HL-60/S4 (cell line): ENCODE measurements at regions not wholly inside any gene's neighbourhood (a gene's known extent, or its start where the extent isn't known, plus 50 kb on each side); places are given as distances from the start of the nearest gene placed in this dataset.
"Not testable (repeated sequence)": the region's sequence is repeated elsewhere in the genome, so short reads cannot be mapped to it uniquely, and the experiment has no call there.

Source experiments
- in situ Hi-C: fragments of 300-500 bp; cut with MboI; formaldehyde crosslinking; loops from 2 replicates; pipeline ENCODE4 v1.14.3; 2022; ENCODE audit warnings: low sequenced_read_pairs

DNA sequence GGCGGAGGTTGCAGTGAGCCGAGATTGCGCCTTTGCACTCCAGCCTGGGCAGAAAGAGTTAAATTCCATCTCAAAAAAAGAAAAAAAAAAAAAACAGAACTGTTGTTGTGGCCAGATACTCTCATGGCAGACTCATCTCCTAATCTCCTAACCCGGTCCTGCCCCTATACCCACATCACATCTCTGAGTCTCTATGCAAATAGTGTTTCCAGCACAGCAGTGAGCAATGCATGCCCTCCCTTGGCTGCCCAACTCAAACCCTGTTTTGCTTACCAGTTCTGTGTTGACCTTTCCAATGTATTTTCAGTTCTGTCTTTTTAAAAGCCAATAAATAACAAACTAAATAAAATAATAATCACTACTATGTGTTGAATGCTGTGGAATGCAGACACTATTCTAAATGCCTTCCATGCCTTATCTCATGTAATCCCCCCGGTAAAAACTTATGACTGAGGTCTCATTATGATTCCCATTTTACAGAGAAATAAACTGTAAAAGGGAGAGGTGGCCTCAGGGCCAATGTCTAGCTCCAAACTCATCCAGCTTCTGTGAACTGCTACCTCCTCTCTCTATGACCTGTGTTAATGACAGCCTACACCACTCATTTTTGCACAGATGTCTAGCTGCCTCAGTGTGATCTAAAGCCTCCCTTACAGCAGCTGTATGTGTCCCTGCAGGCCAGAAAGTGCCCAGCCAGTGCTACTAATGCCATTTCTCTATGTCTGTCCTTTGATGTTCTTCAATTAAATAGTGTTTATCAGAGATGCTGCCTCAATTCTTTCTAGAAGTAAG lies 289.8 kb downstream of the HS3ST3B1 start:
- in situ Hi-C loops = no loop called here

DNA sequence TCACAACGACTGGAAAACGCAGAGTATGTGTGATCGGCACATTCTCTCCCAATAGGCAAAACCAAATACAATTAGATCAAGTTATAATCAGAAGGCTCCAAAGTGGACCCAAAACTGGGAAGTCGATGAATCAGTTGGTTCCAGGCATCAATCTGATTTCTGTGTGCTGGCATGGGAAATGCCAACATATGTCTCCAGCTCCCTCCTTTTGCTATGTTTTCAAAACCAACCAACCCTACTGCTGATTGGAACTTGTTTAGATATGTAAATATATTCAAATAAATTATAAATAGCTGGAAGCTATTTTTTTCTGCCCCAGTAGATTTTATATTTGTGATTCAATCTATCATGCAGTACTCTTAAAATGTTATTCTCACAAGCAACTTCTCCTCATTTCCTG lies 284.2 kb downstream of the HS3ST3B1 start:
- in situ Hi-C loops = no loop called here

DNA sequence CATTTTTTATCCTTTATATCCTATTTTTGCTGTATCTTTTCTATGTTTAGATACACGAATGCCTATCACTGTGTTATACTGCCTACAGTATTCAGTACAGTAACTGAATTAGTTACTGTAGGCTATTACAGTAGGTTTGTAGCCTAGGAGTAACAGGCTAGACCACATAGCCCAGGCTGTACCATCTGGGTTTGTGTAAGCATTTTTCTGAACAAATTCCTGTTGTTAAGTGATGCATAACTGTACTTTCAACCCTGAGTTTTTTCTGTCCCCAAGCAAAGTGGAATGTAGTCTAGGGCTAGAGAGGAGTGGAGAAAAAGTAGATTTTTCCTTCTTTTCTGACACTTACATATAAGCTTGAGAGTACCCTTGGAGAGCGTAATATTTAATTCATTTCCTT lies 282.1 kb downstream of the HS3ST3B1 start:
- in situ Hi-C loops = no loop called here

DNA sequence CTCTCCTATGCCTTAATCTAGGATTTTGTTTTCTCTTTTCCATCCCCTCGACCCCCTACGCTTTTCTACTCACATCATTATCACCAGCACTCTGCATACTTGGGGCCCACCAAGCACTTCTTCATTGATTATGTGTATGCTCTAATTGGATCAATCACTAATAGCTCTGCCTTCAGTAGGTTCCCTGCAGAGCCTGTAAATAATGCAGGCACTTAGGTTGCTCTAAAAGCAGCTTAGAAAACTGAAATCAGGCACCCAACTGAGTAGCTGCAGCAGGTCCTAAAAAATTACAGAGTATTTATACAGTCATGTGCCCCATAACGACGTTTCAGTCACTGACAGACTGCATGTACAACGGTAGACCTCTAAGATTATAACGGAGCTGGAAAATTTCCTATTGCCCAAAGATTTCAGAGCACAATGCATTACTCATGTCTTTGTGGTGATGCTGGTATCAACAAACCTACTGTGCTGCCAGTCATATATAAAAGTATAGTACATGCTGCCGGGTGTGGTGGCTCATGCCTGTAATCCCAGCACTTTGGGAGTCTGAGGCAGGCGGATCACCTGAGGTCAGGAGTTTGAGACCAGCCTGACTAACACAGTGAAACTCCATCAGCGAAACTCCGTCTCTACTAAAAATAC lies 280.4 kb downstream of the HS3ST3B1 start:
- in situ Hi-C loops = no loop called here

DNA sequence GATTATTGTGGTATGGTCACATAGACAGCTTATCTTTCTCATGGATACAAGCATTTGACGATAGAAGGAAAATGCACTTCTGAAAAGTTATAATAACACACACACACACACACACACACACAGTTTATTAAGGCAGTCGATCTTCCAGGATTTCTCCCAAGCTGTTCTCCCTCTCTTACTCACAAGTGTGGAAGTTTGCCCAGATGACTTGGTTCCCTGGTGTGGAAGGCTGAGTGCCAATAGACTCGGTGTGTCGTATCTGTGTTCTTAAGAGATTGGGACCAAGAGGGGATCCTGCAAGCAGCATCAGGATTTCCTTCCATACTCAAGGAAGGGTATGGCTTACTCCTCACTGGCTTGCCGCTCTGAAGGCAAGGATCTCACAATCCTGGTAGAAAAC lies 279.6 kb downstream of the HS3ST3B1 start:
- in situ Hi-C loops = no loop called here

DNA sequence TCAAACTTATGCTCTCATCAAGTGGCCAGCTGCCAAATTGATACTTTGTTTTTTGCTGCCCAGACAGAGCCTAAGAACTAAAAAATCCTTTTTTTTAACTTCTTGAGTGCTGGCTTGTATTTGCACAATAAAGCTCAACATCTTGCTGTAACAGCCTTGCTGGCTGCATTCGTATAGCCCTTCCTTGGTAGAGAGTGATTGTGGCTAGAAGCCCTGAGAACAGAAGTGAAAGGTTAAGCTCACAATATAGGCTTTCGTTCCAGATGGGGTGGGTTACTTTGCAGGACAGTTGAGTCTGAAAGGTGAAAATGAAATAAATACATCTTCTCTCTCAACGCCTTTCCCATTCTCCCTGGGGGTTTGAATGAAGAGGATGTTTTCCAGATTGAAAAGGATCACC lies 278.8 kb downstream of the HS3ST3B1 start:
- in situ Hi-C loops = no loop called here

DNA sequence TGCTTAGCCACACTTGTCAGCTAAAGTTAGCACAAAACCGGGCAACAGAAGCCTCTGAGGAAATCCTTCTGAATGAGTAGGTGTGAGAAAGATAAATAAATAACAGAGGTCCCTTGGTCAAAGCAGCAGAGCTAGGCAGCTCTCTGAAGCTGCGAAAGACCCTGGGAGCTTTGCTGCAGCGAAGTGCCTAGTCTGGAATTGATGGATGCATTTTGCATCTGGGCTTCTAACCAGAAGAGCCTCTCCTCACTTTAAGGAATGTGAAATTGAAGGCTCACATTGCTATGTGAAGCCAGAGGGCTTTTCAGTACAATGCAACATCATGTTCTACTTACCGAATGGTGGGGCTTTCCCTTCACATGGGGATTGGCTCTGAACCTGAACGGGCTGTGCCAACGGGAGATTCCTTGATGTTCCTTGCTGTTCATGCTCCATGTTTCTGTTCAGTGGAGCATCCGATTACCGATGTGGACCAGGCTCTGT lies 274.6 kb downstream of the HS3ST3B1 start:
- in situ Hi-C loops = no loop called here

DNA sequence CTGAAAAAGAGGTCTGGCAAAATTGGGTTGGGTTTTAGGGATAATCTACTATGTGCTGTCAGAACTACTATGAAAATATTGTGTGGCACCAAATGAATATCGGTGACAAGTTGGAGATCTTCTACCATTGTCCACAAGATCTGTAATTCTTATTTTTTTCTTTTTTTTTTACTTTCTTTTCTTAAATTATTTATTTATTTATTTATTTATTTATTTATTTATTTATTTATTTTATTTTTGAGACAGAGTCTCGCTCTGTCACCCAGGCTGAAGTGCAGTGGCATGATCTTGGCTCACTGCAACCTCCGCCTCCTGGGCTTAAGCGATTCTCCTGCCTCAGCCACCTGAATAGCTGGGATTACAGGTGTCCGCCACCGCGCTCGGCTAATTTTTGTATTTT lies 259.4 kb downstream of the HS3ST3B1 start:
- in situ Hi-C loops = not testable (repeated sequence)

DNA sequence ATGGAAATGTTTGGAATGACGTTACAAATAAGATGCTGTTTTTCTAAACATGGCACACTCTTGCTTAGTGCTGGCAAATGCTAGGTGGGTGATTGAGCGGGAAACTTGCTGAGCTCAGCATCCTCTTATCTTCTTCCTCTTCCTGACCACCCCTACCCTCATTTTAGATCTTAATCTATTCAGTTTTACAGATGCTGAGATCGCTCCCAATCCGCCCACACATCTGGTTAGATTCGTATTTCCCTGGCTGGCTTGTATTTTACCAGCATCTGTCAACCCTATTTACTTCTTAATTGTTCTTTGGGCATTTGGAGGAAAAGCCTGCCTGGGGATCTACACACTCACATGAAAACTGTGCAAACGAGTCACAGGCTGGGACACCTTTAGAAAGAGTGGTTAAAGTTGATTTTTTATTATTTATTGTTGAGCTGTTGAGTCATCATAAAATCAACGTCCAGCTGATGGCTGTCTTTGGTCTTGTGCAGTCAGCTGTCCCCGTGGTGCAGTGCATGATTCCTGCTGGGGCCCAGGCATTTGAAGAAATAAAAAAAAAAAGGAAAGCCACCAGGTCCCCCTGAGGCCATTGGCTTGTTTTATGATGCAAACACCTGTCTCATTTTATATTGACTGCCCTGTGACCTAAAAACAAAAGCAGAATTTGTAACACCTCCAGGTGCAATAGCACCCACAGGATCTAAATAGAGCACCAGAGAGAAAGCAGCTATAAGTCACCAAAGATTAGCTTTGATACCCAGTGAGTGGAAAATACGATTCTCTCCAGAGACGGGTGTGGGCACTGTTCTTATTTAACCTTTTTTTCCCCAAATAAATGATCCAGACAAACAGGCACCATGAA lies 258.6 kb downstream of the HS3ST3B1 start:
- in situ Hi-C loops = no loop called here

DNA sequence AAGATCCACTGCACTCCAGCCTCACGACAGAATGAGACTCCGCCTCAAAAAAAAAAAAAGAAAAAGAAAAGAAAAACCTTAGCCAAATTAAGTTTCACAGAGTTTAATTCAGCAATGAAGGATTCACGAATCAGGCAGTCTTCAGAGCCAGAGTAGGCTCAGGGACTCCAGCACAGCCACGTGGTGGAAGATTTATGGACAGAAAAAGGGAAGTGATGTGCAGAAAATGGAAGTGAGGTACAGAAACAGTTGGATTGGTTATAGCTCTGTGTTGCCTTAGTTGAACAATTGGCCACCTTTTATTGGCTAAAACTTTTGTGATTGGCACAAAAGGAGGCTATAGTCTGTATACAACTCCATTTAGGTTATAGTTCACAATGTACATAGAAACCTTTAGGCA lies 256.6 kb downstream of the HS3ST3B1 start:
- in situ Hi-C loops = no loop called here

DNA sequence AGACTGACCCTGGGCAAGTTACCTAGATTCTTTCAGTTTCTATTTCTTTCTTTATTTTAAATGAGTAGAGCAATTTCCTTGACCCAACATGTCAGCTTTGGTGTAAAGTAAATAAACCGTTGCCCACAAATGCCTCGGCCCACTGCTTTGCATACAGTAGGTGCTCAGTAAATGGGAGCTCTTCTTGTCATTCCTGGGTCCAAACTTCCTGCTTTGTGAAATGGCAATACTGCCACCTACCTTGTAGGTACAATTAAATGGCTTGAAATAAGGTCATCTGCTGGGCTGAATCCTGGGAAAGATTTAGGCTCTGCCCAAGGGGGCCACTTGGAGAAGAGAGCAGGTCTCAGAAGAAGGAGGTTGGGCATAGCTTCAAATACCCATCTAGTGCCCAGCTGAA lies 253.0 kb downstream of the HS3ST3B1 start:
- in situ Hi-C loops = no loop called here

DNA sequence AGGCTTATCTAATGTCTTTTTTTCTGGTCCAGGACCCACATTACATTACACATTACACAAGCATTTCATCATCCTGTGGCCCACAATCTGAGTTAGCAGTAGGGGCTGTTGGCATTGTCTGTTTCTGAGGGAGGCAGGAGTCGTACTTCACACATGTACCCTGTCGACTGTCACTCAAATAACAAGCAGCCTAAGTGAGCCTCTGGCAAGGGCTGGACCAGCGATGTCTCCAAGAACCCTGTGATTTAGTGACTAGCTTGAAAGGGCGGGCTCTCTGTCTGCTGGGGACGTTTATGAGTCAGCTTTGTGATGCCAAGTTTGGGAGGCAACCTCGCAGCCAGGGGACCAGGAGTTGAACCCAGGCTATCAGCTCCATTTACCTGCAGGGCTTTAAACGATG lies 251.4 kb downstream of the HS3ST3B1 start:
- in situ Hi-C loops = no loop called here

DNA sequence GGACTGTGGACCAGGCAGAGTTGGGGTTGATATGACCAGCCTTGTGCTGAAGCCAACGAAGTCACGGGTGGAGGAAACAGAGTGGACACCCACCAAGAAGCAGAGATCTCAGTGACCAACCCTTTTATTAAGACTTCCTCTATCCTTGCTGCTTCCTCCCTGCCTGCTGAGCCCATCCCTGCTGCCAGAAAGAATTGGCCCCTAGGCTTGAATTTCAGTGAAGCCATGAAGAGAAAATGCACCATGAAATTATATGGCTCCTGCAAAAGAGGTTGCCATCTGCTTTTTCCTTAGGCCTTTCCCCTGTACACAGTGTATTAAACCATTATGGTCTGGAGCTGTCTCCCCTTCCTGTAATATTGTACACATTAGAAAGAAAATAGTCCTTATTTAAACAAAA lies 246.7 kb downstream of the HS3ST3B1 start:
- in situ Hi-C loops = no loop called here

DNA sequence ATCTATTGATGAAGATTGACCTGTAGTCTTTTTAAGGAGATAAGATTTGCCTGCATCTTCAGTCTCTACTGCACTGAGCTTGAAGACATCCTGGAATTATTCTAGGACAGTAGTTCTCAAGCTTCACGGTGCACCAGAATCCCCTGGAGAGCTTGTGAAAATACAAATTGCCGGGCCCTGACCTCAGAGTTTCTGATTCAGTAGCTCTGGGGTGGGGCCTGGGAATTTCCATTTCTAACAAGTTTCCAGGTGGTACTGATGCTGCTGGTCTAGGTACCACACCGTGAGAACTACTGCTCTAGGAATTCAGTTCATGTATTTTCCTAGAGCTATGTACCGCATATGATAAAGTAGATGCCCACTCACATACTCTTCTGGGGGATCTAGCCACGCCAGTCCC lies 246.1 kb downstream of the HS3ST3B1 start:
- in situ Hi-C loops = no loop called here

DNA sequence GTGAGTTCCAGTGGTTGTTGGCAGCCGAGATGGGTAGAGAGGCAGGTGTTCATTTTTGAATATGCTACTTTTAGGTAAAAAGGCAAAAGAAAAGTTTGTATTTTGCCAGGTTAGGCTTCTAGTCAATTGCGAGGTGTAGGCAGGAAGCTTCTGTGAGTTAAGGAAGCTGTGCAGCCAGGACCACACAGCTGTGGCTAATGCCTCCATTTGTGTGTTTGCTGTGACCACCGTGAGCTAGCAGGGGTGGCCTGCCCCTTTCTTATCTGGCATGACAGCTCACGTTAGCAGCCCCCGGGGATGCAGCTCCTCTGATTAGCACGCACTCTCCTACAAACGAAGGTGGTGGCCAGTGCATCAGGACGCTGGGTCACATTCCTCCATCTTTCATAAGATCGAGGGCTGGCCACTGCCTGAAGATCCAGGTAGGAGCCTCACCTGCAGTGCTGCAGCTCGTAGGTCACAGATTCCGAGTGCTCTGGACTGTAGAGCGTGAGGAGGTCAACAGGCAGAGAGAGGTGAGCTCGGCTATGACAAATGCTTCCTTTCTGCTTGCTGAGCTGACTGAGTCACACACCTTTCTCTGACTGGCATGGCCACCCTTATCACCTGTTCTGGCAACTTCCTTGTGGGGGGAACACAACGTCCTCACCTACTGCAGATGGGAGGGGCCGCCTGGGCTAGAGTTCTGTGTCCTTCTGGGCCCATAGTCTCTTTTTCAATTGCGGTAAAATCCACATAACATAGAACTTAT lies 244.4 kb downstream of the HS3ST3B1 start:
- in situ Hi-C loops = no loop called here

DNA sequence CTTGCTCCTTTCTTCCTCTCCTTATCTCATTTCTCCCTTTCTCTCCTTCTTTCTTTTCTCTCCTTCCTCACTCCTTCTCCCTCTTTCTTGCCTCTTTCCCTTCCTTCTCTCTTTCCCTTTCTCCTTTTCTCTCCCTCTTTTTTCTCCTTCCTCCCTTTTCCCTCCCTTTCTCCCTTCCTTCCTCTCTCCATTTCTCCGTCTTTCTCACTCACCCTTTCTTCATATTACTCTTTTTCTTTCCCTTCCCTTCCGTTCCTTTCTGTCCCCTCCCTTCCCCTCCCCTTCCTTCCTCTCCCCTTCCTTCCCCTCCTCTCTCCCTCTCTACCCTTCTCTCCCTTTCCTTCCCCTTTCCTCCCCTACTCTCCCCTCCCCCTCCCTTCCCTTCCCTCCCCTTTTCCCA lies 240.8 kb downstream of the HS3ST3B1 start:
- in situ Hi-C loops = no loop called here

DNA sequence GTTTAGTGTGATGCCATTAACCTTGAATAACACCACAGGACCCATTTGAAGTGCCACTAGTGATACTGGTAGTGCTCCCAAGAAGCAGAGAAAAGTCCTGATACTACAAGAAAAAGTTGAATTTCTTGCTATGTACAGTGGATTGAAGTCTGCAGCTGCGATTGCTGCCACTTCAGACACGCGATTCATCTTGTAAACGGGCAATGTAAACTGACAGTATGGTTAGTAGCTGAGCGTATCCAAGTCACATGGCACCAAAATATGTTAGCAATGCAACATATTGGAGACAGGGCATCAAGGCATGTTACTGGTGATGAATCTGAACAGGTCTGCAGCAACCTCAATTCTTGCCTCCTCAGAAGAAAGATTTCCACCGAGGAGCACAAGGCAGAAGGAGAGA lies 238.9 kb downstream of the HS3ST3B1 start:
- in situ Hi-C loops = no loop called here

DNA sequence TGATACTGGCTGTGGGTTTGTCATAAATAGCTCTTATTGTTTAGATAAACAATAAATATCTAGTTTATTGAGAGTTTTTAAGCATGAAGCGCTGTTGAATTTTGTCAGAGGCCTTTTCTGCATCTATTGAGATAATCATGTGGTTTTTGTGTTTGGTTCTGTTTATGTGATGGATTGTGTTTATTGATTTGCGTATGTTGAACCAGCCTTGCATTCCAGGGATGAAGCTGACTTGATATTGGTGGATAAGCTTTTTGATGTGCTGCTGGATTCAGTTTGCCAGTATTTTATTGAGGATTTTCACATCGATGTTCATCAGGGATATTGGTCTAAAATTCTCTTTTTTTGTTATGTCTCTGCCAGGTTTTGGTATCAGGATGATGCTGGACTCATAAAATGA lies 231.4 kb downstream of the HS3ST3B1 start:
- in situ Hi-C loops = not testable (repeated sequence)

DNA sequence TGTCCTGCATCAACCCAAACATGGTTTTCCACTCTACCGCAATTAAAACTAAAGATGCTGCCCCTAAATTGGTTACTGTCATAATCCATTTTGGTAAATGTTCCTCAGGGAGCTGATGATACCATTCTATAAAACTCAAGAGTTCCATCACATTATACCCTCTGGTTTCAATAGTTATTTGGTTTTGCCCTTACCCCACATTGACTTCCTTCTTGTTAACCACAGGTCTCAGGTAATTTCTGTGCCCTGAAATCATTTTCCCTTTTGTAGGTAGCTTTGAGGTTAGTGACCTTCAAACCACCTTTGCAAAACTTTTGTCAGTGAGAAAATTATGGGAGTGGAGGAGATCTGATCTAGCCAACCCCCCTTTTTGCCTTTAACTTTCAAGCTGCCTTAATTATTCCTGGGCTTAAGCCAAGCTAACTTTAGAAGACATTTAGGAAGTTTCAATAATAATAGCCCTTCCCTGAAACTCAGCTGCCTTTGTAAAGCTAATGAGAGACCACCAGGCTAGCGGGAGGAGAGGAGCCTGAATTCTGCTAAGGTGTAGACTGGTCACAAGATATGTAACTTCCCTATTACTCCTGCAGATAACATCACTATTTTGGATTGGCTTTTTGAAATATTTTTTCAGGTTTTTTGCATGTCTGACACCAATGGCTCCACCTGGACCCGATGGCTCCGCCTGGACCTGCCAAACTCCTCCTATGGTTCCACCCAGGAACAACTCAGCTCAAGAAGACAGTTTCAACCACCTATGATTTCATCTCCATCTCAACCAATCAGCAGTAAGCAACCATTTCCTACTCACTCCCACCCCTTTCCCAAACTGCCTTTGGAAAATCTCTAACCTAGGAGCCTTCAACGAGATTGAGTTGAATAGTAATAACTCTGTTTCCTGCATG lies 224.9 kb downstream of the HS3ST3B1 start:
- in situ Hi-C loops = no loop called here
